Ectodermal cell (in vitro differentiated cells): ENCODE measurements at regions not wholly inside any gene's neighbourhood (a gene's known extent, or its start where the extent isn't known, plus 50 kb on each side); places are given as distances from the start of the nearest gene placed in this dataset.
"Not testable (repeated sequence)": the region's sequence is repeated elsewhere in the genome, so short reads cannot be mapped to it uniquely, and the experiment has no call there.

Experiments
- H3K27ac ChIP-seq: 2 replicates; pipeline ENCODE4 v1.7.0; 2013; ENCODE audit warnings: mild to moderate bottlenecking, low read depth, low read length; ENCODE audit not compliant: insufficient read depth, poor library complexity, severe bottlenecking
- H3K27me3 ChIP-seq: 2 replicates; pipeline ENCODE4 v1.7.0; 2013; ENCODE audit warnings: mild to moderate bottlenecking, low read length; ENCODE audit not compliant: insufficient read depth, control insufficient read depth, poor library complexity, severe bottlenecking
- H3K36me3 ChIP-seq: one replicate; pipeline ENCODE4 v1.7.0; 2013; ENCODE audit warnings: low read length; ENCODE audit not compliant: control insufficient read depth, insufficient read depth
- H3K4me1 ChIP-seq: one replicate; pipeline ENCODE4 v1.7.0; 2013; ENCODE audit warnings: low read length; ENCODE audit not compliant: control insufficient read depth, insufficient read depth
- H3K4me3 ChIP-seq: 2 replicates; pipeline ENCODE4 v1.7.0; 2013; ENCODE audit warnings: low read depth, low read length, control low read depth; ENCODE audit not compliant: insufficient read depth
- H3K9me3 ChIP-seq: 2 replicates; pipeline ENCODE4 v1.7.0; 2013; ENCODE audit warnings: mild to moderate bottlenecking, low read length, moderate library complexity; ENCODE audit not compliant: control insufficient read depth
- WGBS, 2 experiments: methylation state at CpG; one replicate each; pipeline ENCODE4 v1.1.7; 2013; ENCODE audit warnings: missing lambda C conversion rate in 2 of 2; 5-methylcytosine and 5-hydroxymethylcytosine counted together

DNA sequence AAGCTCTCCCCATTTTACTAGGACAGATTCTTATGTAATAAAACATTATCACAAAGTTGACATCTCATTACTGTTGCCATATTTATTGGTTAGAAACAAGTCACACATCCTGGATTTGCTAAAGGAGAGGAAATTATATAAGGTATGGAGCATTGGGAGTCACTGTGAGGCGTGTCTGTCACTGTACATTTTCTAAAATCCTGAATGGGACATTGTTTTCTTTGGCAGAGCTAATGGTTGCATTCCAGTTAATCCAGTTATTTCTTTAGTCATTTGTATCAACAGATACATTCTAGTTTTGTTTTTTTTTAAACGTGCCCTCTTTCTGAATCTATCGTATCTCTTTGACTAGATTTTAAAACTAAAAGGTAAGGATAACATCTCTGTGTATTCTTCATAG lies 70.2 kb upstream of the MITF start:
- Histone ChIP-seq H3K4me3 (no peak overlapping the region), H3K27me3 (no peaks in the 10 kb centered on the region), H3K27ac (no peak overlapping the region), H3K4me1 (no peaks in the 10 kb centered on the region), H3K36me3 (no peaks in the 10 kb centered on the region), H3K9me3 (no peaks in the 10 kb centered on the region)
- 96 to 98% methylated on average over 3 of the region's 3 CpGs for WGBS, 2 experiments

DNA sequence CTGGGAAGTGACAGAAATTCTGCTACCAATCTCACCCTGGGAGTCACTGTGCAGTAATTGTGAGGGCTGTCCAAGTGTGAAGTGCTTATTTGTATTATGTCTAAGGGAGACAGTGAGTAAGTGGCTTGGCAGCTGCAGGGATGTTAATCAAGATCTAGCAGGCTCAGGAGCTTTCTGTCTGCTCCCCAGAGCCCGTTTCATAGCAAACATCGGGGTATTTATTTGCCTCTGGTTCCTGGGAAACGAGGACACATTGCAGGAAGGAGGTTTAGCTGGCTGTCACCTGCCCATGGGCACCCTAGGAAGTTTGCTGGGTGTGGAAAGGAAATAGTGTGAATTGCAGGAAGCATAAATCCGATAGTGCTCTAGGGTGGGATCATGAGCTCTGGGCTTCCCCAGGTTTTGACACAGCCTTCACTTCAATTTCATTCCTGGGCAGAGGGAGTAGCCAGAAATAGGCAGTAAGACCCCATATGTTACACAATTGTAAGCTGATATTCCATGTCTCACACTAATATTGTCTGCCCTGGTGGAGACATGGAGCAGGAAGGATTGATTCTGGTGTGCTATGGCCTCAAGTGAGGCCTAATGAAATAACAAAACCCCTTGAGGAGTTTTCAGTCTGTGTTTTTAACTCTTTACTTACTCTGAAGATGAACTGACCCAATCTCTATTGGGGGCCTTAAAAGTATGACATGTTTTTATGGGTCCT lies 74.1 kb upstream of the MITF start:
- Histone ChIP-seq H3K9me3 (no peaks in the 10 kb centered on the region), H3K36me3 (no peaks in the 10 kb centered on the region), H3K27ac (no peak overlapping the region), H3K4me3 (no peak overlapping the region), H3K4me1 (no peaks in the 10 kb centered on the region), H3K27me3 (no peaks in the 10 kb centered on the region)
- WGBS, 2 experiments, result 80 to 85% methylated on average over 4 of the region's 4 CpGs

DNA sequence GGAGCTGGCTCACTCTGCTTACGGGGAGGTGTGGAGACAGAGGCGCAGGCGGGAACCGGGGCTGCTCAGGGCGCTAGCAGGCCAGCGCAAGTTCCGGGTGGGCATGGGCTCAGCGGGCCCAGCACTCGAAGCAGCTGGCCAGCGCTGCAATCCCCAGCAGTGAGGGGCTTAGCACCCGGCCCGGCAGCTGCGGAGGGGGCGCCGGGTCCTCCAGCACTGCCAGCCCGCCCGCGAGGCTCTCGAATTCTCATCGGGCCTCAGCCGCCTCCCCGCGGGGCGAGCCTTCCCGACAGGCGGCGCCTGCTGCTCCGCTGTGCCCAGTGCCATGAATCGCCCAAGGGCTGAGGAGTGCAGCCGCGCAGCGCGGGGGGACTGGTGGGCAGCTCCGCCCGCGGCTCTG lies 78.6 kb upstream of the MITF start:
- H3K36me3 ChIP-seq, result no peaks in the 10 kb centered on the region
- no peak overlapping the region for H3K4me3 ChIP-seq
- no peaks in the 10 kb centered on the region for H3K4me1 ChIP-seq
- 97% methylated on average over 36 of the region's 36 CpGs for WGBS, 2 experiments
- H3K27ac ChIP-seq, result no peak overlapping the region
- no peaks in the 10 kb centered on the region for H3K9me3 ChIP-seq
- H3K27me3 ChIP-seq, result no peaks in the 10 kb centered on the region

DNA sequence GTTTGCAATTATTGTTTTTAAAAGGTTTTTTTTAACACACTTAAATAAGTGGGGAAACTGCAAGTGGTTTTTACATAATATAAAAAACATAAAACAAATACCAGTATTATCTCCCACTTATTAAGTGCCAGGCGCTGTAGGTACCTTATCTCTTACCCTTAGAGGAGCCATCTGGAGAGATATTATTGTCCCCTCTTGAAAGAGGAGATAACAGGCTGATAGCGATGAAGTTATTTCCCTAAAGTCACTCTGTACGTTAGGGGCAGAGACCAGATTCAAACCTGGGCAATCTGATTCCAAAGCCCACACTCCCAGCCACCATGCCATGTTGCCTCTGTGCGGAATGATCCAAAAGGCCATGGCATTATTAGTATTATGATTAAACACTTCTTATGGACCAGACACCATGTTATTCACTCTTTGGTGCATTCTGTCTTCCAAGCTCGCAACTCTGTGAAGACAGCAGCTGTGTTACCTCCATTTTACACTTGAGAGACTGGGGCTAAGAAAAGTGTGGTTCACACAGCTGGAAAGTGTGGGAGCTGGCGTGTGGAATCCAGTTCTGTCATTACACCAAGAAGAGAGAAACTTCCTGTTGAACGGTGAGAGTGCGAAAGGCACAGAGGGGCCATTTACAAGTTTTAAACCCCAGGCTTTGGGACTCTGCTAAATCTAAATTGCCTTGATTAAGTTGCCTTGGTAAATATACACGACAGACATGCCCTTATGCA lies 79.9 kb upstream of the MITF start:
- Histone ChIP-seq H3K27ac (no peak overlapping the region), H3K36me3 (no peaks in the 10 kb centered on the region), H3K9me3 (no peaks in the 10 kb centered on the region), H3K4me1 (no peaks in the 10 kb centered on the region), H3K4me3 (no peak overlapping the region), H3K27me3 (no peaks in the 10 kb centered on the region)
- 83 to 86% methylated on average over 9 of the region's 9 CpGs for WGBS, 2 experiments

DNA sequence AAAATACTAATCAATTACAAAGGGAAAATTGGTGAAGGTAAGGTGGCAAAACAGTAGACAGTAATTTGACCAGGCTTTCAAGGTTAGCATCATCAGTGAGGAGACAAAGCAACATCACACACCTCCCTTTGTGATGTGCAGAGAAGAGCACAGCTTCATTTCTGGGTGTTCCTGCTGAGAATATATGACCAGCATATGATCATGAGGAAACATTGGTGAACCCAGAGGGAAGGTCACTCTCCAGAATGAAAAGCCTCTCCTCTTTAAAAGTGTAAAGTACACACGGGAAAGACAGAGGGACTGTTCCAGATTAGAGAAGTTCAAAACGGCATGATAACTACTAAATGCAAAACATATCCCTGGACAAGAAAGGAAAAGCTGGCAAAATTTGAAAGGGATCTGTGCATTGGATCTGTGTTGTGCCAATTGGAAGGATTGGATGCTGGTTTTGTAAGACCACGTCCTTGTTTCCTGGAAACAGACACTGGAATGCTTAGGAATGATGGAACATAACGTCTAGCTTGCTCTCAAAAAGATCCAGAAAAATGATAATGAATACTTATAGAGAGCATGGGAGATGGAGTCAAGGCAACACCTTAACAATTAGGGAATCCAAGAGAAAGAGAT lies 80.6 kb upstream of the MITF start:
- no peak overlapping the region for H3K27ac ChIP-seq
- H3K4me3 ChIP-seq, result no peak overlapping the region
- H3K9me3 ChIP-seq, result no peaks in the 10 kb centered on the region
- no peaks in the 10 kb centered on the region for H3K4me1 ChIP-seq
- H3K36me3 ChIP-seq, result no peaks in the 10 kb centered on the region
- no peaks in the 10 kb centered on the region for H3K27me3 ChIP-seq
- 85 to 87% methylated on average over 4 of the region's 4 CpGs for WGBS, 2 experiments

DNA sequence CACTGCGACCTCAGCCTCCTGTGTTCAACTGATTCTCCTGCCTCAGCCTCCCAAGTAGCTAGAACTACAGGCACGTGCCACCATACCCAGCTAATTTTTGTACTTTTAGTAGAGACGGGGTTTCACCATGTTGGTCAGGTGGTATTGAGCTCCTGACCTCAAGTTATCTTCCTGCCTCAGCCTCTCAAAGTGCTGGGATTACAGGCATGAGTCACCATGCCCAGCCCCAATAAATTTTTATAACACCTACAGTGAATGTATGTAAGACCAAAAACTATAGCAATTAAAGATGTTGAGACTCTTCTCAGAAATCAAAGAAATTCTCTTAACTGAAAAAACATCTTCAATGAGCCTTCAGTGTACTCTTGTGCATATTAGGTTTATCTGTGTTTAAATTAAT lies 82.2 kb upstream of the MITF start:
- not testable (repeated sequence) for H3K4me3 ChIP-seq, H3K36me3 ChIP-seq, H3K4me1 ChIP-seq, H3K9me3 ChIP-seq, H3K27ac ChIP-seq, H3K27me3 ChIP-seq
- 90 to 93% methylated on average over 3 of the region's 3 CpGs for WGBS, 2 experiments

DNA sequence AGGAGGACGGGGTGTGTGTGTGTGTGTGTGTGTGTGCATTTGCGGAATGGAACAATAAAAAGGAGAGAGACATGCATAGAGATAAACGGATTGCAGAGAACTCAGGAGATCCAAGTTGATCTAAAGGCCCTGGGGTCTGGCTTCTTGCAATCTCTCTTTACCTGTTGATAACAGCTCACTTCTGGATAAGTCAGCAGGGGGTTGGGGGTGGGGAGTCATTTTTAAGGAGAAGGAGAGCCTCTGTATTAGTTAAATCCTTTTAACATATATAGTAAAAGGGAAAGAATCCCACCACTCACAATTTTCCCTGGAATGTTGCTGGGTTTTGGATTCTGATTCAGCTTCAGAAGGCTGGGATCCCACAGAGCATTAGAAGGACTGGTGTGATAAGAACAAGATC lies 87.5 kb upstream of the MITF start:
- H3K36me3 ChIP-seq, result no peaks in the 10 kb centered on the region
- WGBS, 2 experiments, result 86 to 89% methylated on average over 3 of the region's 3 CpGs
- H3K27ac ChIP-seq, result no peak overlapping the region
- no peak overlapping the region for H3K4me3 ChIP-seq
- no peaks in the 10 kb centered on the region for H3K27me3 ChIP-seq
- no peaks in the 10 kb centered on the region for H3K9me3 ChIP-seq
- H3K4me1 ChIP-seq, result no peaks in the 10 kb centered on the region

DNA sequence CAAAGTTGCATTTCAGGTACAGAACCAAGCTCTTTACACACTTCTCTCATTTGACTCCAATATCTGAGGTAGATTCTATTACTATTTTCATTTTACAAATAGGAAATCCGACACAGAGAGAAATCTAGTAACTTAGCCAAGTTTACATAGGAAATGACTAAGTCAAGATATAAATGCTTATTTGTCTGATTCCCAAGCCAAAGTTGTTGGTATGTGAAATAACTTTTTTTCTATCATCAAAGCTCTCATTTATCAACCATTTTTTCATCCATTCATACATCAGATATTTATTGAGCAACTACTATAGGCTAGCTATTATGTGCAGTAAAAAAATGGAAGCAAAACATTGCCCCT lies 89.2 kb upstream of the MITF start:
- WGBS, 2 experiments, result 100% methylated on average over 1 of the region's 1 CpG; no CpG with 5 or more reads in 1 of the 2 experiments
- H3K4me1 ChIP-seq, result no peaks in the 10 kb centered on the region
- no peak overlapping the region for H3K27ac ChIP-seq
- H3K4me3 ChIP-seq, result no peak overlapping the region
- no peaks in the 10 kb centered on the region for H3K27me3 ChIP-seq
- H3K36me3 ChIP-seq, result no peaks in the 10 kb centered on the region
- H3K9me3 ChIP-seq, result no peaks in the 10 kb centered on the region

DNA sequence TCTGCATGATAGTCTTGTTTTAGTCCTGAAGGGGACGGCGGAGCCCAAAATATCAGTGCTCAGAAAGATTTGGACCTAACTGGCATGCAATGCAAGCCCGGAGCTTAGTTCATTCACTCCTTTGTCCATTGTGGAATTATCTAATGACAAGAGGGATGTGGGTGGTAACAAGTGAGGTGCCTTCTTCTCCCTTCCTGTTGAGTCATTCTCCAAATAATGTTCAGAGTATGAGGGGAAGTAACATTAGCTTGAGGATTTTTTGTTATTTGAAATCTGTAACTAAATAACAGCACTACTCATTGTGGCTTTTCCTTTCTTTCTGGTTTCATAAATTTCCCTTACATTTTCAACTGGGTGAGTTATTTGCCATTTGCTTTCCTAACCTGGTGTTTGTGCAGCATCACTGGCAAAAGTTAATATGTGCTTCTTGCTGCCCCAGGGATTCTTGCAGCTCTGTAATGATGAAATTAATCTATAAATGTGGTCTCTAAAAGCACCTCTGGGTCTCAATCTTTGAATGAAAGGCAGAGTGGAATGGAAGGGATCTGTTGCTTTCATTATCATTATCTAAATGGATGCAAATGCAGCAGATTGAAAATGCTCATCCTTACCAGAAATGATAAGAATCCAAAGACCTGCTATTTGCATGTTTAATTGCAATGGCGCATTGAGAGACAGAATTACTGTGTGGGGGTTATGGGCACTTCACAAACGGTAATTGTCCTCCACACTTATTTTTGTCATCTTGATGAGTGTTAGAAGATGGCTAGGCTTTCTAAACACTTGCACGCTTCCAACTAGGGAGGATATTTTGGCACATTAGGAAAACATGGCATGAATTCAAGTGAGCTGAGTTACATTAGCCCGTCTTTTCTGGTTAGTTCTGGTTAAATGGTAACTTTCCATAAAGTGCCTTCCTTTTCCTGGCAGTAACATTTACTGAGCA lies 89.9 kb upstream of the MITF start:
- Histone ChIP-seq H3K4me3 (no peak overlapping the region), H3K4me1 (no peaks in the 10 kb centered on the region), H3K27ac (no peak overlapping the region), H3K36me3 (no peaks in the 10 kb centered on the region), H3K27me3 (no peaks in the 10 kb centered on the region), H3K9me3 (no peaks in the 10 kb centered on the region)
- WGBS, 2 experiments, result 92 to 93% methylated on average over 7 of the region's 7 CpGs

DNA sequence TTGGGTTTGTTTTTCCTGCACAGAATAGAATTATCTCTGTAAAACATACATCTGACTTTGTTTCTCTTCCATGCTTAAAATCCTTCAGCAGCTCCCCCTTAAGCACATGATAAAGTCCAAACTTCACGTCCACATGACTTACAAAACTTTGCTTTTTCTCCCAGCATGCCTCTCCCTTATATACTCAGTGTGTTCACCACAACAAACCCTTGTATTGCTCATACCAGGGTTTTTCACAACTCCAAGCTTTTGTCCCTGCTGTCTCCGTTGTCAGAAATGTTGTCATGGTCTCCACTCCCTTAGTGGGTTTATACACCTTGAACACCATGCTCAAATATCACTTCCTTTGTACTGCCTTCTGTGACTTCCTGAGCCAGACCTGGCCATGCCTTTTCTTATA lies 91.1 kb upstream of the MITF start:
- Histone ChIP-seq H3K4me3 (no peak overlapping the region), H3K27ac (no peak overlapping the region), H3K36me3 (no peaks in the 10 kb centered on the region), H3K9me3 (no peaks in the 10 kb centered on the region), H3K27me3 (no peaks in the 10 kb centered on the region), H3K4me1 (no peaks in the 10 kb centered on the region)
- 79 to 88% methylated on average over 2 of the region's 2 CpGs for WGBS, 2 experiments
